Fibroblast of lung (primary cell): ENCODE measurements at regions not wholly inside any gene's neighbourhood (a gene's known extent, or its start where the extent isn't known, plus 50 kb on each side); places are given as distances from the start of the nearest gene placed in this dataset.
A peak's percentile ranks its signal among the peaks of the same experiment; 100 is the strongest.

Source experiments
- DNase-seq, 2 donors: peaks; one replicate each; pipeline versions ENCODE4 v3.0.0 to v3.0.0-alpha.2; 2010; ENCODE audit warnings: low read depth in 2 of 2
- H2AFZ ChIP-seq: 2 replicates; pipeline ENCODE4 v1.5.1; 2012; ENCODE audit warnings: low read length, control low read depth, inconsistent platforms
- H3K27ac ChIP-seq: 2 replicates; pipeline ENCODE4 v1.5.1; 2011; ENCODE audit warnings: low read length, control low read depth; ENCODE audit not compliant: insufficient read depth
- H3K27me3 ChIP-seq: 2 replicates; pipeline ENCODE4 v1.5.1; 2011; ENCODE audit warnings: mild to moderate bottlenecking, low read length; ENCODE audit not compliant: control insufficient read depth, insufficient read depth
- H3K36me3 ChIP-seq: 2 replicates; pipeline ENCODE4 v1.5.1; 2011; ENCODE audit warnings: low read length; ENCODE audit not compliant: control insufficient read depth, insufficient read depth
- H3K4me1 ChIP-seq: 2 replicates; pipeline ENCODE4 v1.5.1; 2011; ENCODE audit warnings: low read length; ENCODE audit not compliant: control insufficient read depth, insufficient read depth; ENCODE audit errors: extremely low read depth
- H3K4me2 ChIP-seq: 2 replicates; pipeline ENCODE4 v1.5.1; 2011; ENCODE audit warnings: low read length, control low read depth; ENCODE audit not compliant: insufficient read depth; ENCODE audit errors: extremely low read depth
- H3K4me3 ChIP-seq, 4 experiments: fragments of 200-600 bp in 1 of 4; sonication (generic) in 1 of 4; replicated peaks in 1 of 4; 2 replicates each; pipeline ENCODE4 v1.5.1; 2011 to 2016; ENCODE audit warnings: low read length in 4 of 4, low read depth in 3 of 4, mild to moderate bottlenecking in 3 of 4, control low read depth in 2 of 4, inconsistent platforms in 1 of 4, mixed read lengths in 1 of 4; ENCODE audit not compliant: insufficient read depth in 1 of 4; ENCODE audit errors: control extremely low read depth in 1 of 4
- H3K79me2 ChIP-seq: 2 replicates; pipeline ENCODE4 v1.5.1; 2012; ENCODE audit warnings: mild to moderate bottlenecking, low read length, inconsistent platforms; ENCODE audit not compliant: control insufficient read depth, insufficient read depth
- H3K9ac ChIP-seq: 2 replicates; pipeline ENCODE4 v1.5.1; 2011; ENCODE audit warnings: mild to moderate bottlenecking, low read length, control low read depth; ENCODE audit not compliant: insufficient read depth
- H3K9me3 ChIP-seq: 2 replicates; pipeline ENCODE4 v1.5.1; 2012; ENCODE audit warnings: low read depth, low read length; ENCODE audit not compliant: control insufficient read depth, insufficient read depth
- H4K20me1 ChIP-seq: 2 replicates; pipeline ENCODE4 v1.5.1; 2011; ENCODE audit warnings: low read length; ENCODE audit not compliant: control insufficient read depth, insufficient read depth; ENCODE audit errors: extremely low read depth
- EZH2 ChIP-seq: IDR thresholded peaks from 2 replicates; pipeline ENCODE4 v1.5.1; 2012; ENCODE audit warnings: low read length, control low read depth, mild to moderate bottlenecking; ENCODE audit errors: missing control alignments
- TF ChIP-seq, protein P1 (sequence below), 2 donors: IDR thresholded peaks in 1 of 2; conservative IDR thresholded peaks in 1 of 2; 1 replicate in 1 of 2; 2 replicates in 1 of 2; pipeline ENCODE4 v1.5.1; 2011 to 2012; ENCODE audit warnings: low read length in 2 of 2, control low read depth in 1 of 2, inconsistent platforms in 1 of 2, low read depth in 1 of 2, mild to moderate bottlenecking in 1 of 2

DNA sequence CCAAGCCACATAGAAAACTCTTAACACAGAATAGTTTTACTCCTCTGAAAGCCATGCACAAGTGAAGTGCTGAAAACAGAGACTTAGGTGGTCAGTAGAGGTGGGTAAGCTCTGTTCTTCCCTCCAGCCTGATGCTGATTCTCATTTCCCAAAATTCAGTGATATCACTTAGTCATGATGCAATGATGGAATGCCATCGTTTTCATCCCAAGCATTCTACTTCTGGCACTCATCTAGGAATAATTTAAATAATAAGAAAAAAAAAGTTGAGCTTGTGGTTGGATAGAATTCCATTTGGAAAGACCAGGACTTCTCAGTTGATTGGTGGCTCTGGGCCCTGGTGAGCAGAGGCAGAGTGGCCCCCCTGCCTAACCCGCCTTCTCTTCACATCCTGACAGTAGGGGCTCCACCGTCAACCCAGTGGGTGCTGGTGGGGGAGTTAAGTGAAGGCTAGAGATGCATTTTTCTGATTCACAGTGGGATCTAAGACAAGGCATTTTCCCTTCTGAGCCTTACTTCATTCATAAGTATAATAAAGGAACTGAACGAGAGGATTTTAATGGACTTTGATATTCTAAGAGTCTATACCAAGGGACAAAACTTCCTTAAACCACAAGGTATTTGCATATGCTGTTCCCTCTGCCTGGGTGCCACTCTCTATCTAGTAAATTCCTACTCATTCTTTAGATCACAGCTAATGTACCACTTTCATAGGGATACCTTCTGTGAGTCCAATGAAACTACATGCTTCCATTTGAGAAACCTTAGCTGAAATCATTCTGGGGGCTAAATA lies 310.3 kb upstream of the DYNLRB2 start:
- no peak overlapping the region for H3K9ac ChIP-seq
- H3K4me1 ChIP-seq = peaks cover 4% of the 10 kb centered on the region
- no peak overlapping the region for H2AFZ ChIP-seq
- H3K36me3 ChIP-seq = no peaks in the 10 kb centered on the region
- no peaks in the 10 kb centered on the region for H3K79me2 ChIP-seq
- peak in 1 of 2 donors; percentile 41 for DNase-seq
- TF ChIP-seq, protein P1, sequence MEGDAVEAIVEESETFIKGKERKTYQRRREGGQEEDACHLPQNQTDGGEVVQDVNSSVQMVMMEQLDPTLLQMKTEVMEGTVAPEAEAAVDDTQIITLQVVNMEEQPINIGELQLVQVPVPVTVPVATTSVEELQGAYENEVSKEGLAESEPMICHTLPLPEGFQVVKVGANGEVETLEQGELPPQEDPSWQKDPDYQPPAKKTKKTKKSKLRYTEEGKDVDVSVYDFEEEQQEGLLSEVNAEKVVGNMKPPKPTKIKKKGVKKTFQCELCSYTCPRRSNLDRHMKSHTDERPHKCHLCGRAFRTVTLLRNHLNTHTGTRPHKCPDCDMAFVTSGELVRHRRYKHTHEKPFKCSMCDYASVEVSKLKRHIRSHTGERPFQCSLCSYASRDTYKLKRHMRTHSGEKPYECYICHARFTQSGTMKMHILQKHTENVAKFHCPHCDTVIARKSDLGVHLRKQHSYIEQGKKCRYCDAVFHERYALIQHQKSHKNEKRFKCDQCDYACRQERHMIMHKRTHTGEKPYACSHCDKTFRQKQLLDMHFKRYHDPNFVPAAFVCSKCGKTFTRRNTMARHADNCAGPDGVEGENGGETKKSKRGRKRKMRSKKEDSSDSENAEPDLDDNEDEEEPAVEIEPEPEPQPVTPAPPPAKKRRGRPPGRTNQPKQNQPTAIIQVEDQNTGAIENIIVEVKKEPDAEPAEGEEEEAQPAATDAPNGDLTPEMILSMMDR (conservative IDR thresholded peaks at IDR 0.05 in 1 of 2, IDR thresholded peaks at IDR 0.05 in 1 of 2; ENCODE audit: low read depth in 1 of 2, low read length in 2 of 2) = no peak
- no peak for TF ChIP-seq EZH2
- H4K20me1 ChIP-seq = no peaks in the 10 kb centered on the region
- H3K27me3 ChIP-seq = no peaks in the 10 kb centered on the region
- no peak overlapping the region for H3K4me2 ChIP-seq
- no peak overlapping the region for H3K4me3 ChIP-seq
- H3K9me3 ChIP-seq = no peaks in the 10 kb centered on the region
- no peak overlapping the region for H3K27ac ChIP-seq

DNA sequence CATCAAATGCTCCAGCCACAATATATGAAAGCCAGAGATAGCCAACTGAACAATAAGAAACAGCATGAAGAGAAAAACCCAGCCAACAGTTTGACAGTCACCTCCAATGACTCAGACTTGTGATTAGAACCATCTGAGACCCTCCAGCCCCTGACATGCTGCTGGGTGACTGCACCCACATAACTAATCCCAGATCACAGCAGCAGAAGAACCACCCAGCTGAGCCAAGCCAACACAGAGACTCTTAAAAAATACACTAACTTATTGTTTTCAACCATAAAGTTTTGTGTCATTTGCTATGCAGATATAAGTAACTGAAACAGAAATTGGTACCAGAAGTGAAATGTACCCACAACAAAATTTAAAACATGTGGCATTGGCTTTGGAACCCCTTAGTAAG lies 314.3 kb upstream of the DYNLRB2 start:
- no peaks in the 10 kb centered on the region for H3K9me3 ChIP-seq
- no peak overlapping the region for H3K9ac ChIP-seq

DNA sequence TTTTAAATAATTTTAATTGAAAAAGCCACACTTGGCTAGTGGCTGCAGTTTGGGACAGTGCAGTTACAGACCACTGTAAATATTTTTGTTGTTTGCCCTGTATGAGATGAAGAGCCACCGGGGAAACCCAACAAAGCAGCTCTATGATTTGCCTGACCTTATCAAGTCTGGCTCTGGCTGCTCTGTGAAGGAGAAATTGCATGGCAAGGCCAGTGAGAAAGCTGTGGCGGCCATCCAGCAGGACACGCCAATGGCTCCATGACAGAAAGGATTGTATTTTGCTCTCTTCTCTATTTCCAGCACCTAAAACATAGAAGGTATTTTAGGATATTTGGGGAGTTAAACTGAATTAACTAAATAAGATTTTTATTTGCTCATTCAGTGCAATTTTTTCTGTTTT lies 330.0 kb upstream of the DYNLRB2 start:
- no peak for DNase-seq
- H4K20me1 ChIP-seq = no peaks in the 10 kb centered on the region

More for the DNA sequence above, 314.3 kb upstream of the DYNLRB2 start:
- TF ChIP-seq, protein P1 (conservative IDR thresholded peaks at IDR 0.05 in 1 of 2, IDR thresholded peaks at IDR 0.05 in 1 of 2; ENCODE audit: low read depth in 1 of 2, low read length in 2 of 2) = no peak
- TF ChIP-seq EZH2 = no peak
- H3K79me2 ChIP-seq = no peaks in the 10 kb centered on the region
- no peak for DNase-seq
- H2AFZ ChIP-seq = no peak overlapping the region
- H3K27ac ChIP-seq = no peak overlapping the region
- H3K4me2 ChIP-seq = no peak overlapping the region
- H3K4me1 ChIP-seq = peaks cover 2% of the 10 kb centered on the region
- H3K36me3 ChIP-seq = no peaks in the 10 kb centered on the region
- no peak overlapping the region for H3K4me3 ChIP-seq
- H3K27me3 ChIP-seq = no peaks in the 10 kb centered on the region
- no peaks in the 10 kb centered on the region for H4K20me1 ChIP-seq

More for the DNA sequence above, 330.0 kb upstream of the DYNLRB2 start:
- H3K4me1 ChIP-seq = no peaks in the 10 kb centered on the region
- no peak overlapping the region for H3K4me2 ChIP-seq
- no peaks in the 10 kb centered on the region for H3K79me2 ChIP-seq
- H3K27ac ChIP-seq = no peak overlapping the region
- H3K27me3 ChIP-seq = no peaks in the 10 kb centered on the region
- no peak overlapping the region for H2AFZ ChIP-seq
- H3K9ac ChIP-seq = no peak overlapping the region
- no peaks in the 10 kb centered on the region for H3K9me3 ChIP-seq
- no peak overlapping the region for H3K4me3 ChIP-seq
- no peaks in the 10 kb centered on the region for H3K36me3 ChIP-seq
- no peak for TF ChIP-seq EZH2
- TF ChIP-seq, protein P1 (conservative IDR thresholded peaks at IDR 0.05 in 1 of 2, IDR thresholded peaks at IDR 0.05 in 1 of 2; ENCODE audit: low read depth in 1 of 2, low read length in 2 of 2) = no peak
